Vagina (tissue), 2 donors: ENCODE measurements at regions not wholly inside any gene's neighbourhood (a gene's known extent, or its start where the extent isn't known, plus 50 kb on each side); places are given as distances from the start of the nearest gene placed in this dataset.

Experiments used
- POLR2AphosphoS5 ChIP-seq, 2 donors: sonication (generic); formaldehyde crosslinking; IDR thresholded peaks; one replicate each; pipeline ENCODE4 v1.9.0; 2017; ENCODE audit warnings: antibody characterized with exemption in 2 of 2, mild to moderate bottlenecking in 2 of 2, low read depth in 1 of 2; ENCODE audit not compliant: insufficient read depth in 1 of 2
- TF ChIP-seq, protein P1 (sequence below), 3 experiments: fragments of 450-650 bp in 2 of 3; fragments of 200-600 bp in 1 of 3; sonication (generic) in 1 of 3; IDR thresholded peaks; one replicate each; pipeline ENCODE4 v1.5.1; 2017 to 2019; ENCODE audit warnings: antibody characterized with exemption in 3 of 3, mild to moderate bottlenecking in 2 of 3, moderate library complexity in 2 of 3

GRCh38 chr20:23200413-23200812, 114.3 kb upstream of the CD93 start:
- no peak for TF ChIP-seq POLR2AphosphoS5 (IDR thresholded peaks at IDR 0.05; ENCODE audit: insufficient read depth in 1 of 2, low read depth in 1 of 2)
- TF ChIP-seq, protein P1, sequence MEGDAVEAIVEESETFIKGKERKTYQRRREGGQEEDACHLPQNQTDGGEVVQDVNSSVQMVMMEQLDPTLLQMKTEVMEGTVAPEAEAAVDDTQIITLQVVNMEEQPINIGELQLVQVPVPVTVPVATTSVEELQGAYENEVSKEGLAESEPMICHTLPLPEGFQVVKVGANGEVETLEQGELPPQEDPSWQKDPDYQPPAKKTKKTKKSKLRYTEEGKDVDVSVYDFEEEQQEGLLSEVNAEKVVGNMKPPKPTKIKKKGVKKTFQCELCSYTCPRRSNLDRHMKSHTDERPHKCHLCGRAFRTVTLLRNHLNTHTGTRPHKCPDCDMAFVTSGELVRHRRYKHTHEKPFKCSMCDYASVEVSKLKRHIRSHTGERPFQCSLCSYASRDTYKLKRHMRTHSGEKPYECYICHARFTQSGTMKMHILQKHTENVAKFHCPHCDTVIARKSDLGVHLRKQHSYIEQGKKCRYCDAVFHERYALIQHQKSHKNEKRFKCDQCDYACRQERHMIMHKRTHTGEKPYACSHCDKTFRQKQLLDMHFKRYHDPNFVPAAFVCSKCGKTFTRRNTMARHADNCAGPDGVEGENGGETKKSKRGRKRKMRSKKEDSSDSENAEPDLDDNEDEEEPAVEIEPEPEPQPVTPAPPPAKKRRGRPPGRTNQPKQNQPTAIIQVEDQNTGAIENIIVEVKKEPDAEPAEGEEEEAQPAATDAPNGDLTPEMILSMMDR (IDR thresholded peaks at IDR 0.05): no peak
